Putamen (tissue), 1 donor: ENCODE measurements at regions not wholly inside any gene's neighbourhood (a gene's known extent, or its start where the extent isn't known, plus 50 kb on each side); places are given as distances from the start of the nearest gene placed in this dataset.

Source experiments
- DNase-seq: peaks from one replicate; pipeline ENCODE4 v3.0.0-alpha.2; 2016; ENCODE audit warnings: low spot score

- no peak for DNase-seq
These were observed 248.6 kb upstream of the ANKRD55 start for GRCh38 chr5:56481428-56482357.

GRCh38 chr5:56480705-56481427 is 247.7 kb upstream of the ANKRD55 start:
- DNase-seq, result peak; percentile 62

- DNase-seq, result no peak
These were observed 247.1 kb upstream of the ANKRD55 start for GRCh38 chr5:56480078-56480704.

GRCh38 chr5:56479696-56480077 is 246.6 kb upstream of the ANKRD55 start:
- DNase-seq, result no peak

- no peak for DNase-seq
These were observed 246.0 kb upstream of the ANKRD55 start for GRCh38 chr5:56479126-56479525.

GRCh38 chr5:56478062-56478461 is 244.9 kb upstream of the ANKRD55 start:
- no peak for DNase-seq

- DNase-seq, result no peak
These were observed 243.3 kb upstream of the ANKRD55 start for GRCh38 chr5:56476487-56476856.

- DNase-seq, result no peak
These were observed 242.8 kb upstream of the ANKRD55 start for GRCh38 chr5:56475689-56476486.

GRCh38 chr5:56471707-56472106 is 238.6 kb upstream of the ANKRD55 start:
- no peak for DNase-seq

GRCh38 chr5:56470007-56470406 is 236.9 kb upstream of the ANKRD55 start:
- DNase-seq, result no peak

GRCh38 chr5:56468277-56468676 is 235.1 kb upstream of the ANKRD55 start:
- no peak for DNase-seq

GRCh38 chr5:56467176-56467717 is 234.1 kb upstream of the ANKRD55 start:
- no peak for DNase-seq

- DNase-seq, result no peak
These were observed 233.1 kb upstream of the ANKRD55 start for GRCh38 chr5:56466136-56466816.

- no peak for DNase-seq
These were observed 232.6 kb upstream of the ANKRD55 start for GRCh38 chr5:56465769-56466135.

GRCh38 chr5:56464935-56465768 is 232.0 kb upstream of the ANKRD55 start:
- DNase-seq, result no peak

- no peak for DNase-seq
These were observed 230.9 kb upstream of the ANKRD55 start for GRCh38 chr5:56463944-56464571.

GRCh38 chr5:56461584-56461983 is 228.5 kb upstream of the ANKRD55 start:
- DNase-seq, result no peak

- no peak for DNase-seq
These were observed 227.6 kb upstream of the ANKRD55 start for GRCh38 chr5:56460681-56461191.

- no peak for DNase-seq
These were observed 227.0 kb upstream of the ANKRD55 start for GRCh38 chr5:56460195-56460546.
